Astrocyte (in vitro differentiated cells and primary cell): ENCODE measurements at regions not wholly inside any gene's neighbourhood (a gene's known extent, or its start where the extent isn't known, plus 50 kb on each side); places are given as distances from the start of the nearest gene placed in this dataset.

ENCODE experiments used
- EZH2 ChIP-seq: IDR thresholded peaks from 2 replicates; pipeline ENCODE4 v1.6.1; 2012; ENCODE audit warnings: mild to moderate bottlenecking, low read length, inconsistent platforms; ENCODE audit not compliant: insufficient read depth
- TF ChIP-seq, protein P1 (sequence below): IDR thresholded peaks from 2 replicates; pipeline ENCODE4 v1.5.1; 2011; ENCODE audit warnings: low read depth, mild to moderate bottlenecking, inconsistent platforms, low read length, moderate library complexity; ENCODE audit not compliant: insufficient read depth

- no peak for TF ChIP-seq EZH2
- TF ChIP-seq, protein P1, sequence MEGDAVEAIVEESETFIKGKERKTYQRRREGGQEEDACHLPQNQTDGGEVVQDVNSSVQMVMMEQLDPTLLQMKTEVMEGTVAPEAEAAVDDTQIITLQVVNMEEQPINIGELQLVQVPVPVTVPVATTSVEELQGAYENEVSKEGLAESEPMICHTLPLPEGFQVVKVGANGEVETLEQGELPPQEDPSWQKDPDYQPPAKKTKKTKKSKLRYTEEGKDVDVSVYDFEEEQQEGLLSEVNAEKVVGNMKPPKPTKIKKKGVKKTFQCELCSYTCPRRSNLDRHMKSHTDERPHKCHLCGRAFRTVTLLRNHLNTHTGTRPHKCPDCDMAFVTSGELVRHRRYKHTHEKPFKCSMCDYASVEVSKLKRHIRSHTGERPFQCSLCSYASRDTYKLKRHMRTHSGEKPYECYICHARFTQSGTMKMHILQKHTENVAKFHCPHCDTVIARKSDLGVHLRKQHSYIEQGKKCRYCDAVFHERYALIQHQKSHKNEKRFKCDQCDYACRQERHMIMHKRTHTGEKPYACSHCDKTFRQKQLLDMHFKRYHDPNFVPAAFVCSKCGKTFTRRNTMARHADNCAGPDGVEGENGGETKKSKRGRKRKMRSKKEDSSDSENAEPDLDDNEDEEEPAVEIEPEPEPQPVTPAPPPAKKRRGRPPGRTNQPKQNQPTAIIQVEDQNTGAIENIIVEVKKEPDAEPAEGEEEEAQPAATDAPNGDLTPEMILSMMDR, result no peak
These were observed 173.3 kb downstream of the MID1IP1 start for GRCh38 chrX:38974542-38974941.
